ENCODE measurements at regions not wholly inside any gene's neighbourhood (a gene's known extent, or its start where the extent isn't known, plus 50 kb on each side); places are given as distances from the start of the nearest gene placed in this dataset.

DNA sequence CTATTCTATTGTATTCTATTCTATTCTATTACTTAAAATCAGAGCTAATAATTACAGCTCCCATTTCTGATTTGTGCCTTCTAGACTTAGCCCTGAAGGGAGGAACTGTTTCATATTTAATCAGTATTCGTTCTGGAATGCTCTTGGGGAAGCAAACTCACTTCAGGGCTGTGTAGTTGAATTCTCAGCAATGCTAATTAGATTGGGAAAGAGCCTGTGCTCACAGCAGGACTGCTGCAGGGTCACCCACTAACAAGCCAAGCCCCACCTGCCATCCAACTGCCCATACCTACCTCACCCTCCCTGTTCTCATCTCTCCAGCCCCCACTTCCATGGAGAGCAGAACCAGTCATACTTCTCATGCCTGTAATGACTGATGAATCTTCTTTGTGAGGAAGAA, 464.2 kb downstream of the PTPRU start:
- TF ChIP-seq POLR2AphosphoS5 (IDR thresholded peaks at IDR 0.05; ENCODE audit: low read depth, low read length) (no peak), FOXP2 (optimal IDR thresholded peaks at IDR 0.05; ENCODE audit: borderline replicate concordance, extremely low read depth, extremely low read length, insufficient read depth) (no peak), SIN3A (IDR thresholded peaks at IDR 0.05; ENCODE audit: borderline replicate concordance, insufficient read depth, low read length) (no peak), TAF1 (IDR thresholded peaks at IDR 0.05; ENCODE audit: borderline replicate concordance, insufficient read depth, low read length) (no peak), REST (IDR thresholded peaks at IDR 0.05; ENCODE audit: insufficient read depth in 1 of 2, low read depth in 2 of 2, low read length in 2 of 2) (no peak)

GRCh38 chr1:29698626-29699025, 462.3 kb downstream of the PTPRU start:
- no peak for TF ChIP-seq REST (IDR thresholded peaks at IDR 0.05; ENCODE audit: insufficient read depth in 1 of 2, low read depth in 2 of 2, low read length in 2 of 2)
- no peak for TF ChIP-seq POLR2AphosphoS5 (IDR thresholded peaks at IDR 0.05; ENCODE audit: low read depth, low read length)
- no peak for TF ChIP-seq FOXP2 (optimal IDR thresholded peaks at IDR 0.05; ENCODE audit: borderline replicate concordance, extremely low read depth, extremely low read length, insufficient read depth)
- TF ChIP-seq SIN3A (IDR thresholded peaks at IDR 0.05; ENCODE audit: borderline replicate concordance, insufficient read depth, low read length), result no peak
- no peak for TF ChIP-seq TAF1 (IDR thresholded peaks at IDR 0.05; ENCODE audit: borderline replicate concordance, insufficient read depth, low read length)

DNA sequence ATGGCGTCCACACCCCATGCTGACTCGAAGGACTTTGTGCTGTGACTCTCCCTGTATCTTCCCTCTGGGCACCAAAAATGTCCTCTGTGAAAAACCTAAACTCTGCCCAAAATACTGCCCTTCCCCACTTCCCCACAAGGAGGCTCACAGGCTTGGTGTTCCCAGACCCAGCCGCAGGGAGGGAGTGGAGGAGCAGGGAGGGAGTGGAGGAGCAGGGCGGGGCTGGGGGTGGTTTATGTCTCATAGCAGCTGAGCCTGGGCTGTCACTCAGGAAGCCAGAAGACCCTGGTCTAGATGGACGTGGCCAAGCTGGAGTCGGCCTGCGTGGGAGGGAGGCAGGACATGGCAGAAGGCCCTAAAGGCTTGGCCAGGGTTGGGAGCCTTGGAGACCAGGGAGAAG, 461.7 kb downstream of the PTPRU start:
- TF ChIP-seq REST (IDR thresholded peaks at IDR 0.05; ENCODE audit: insufficient read depth in 1 of 2, low read depth in 2 of 2, low read length in 2 of 2) (no peak), SIN3A (IDR thresholded peaks at IDR 0.05; ENCODE audit: borderline replicate concordance, insufficient read depth, low read length) (no peak), FOXP2 (optimal IDR thresholded peaks at IDR 0.05; ENCODE audit: borderline replicate concordance, extremely low read depth, extremely low read length, insufficient read depth) (no peak), POLR2AphosphoS5 (IDR thresholded peaks at IDR 0.05; ENCODE audit: low read depth, low read length) (no peak), TAF1 (IDR thresholded peaks at IDR 0.05; ENCODE audit: borderline replicate concordance, insufficient read depth, low read length) (no peak)

DNA sequence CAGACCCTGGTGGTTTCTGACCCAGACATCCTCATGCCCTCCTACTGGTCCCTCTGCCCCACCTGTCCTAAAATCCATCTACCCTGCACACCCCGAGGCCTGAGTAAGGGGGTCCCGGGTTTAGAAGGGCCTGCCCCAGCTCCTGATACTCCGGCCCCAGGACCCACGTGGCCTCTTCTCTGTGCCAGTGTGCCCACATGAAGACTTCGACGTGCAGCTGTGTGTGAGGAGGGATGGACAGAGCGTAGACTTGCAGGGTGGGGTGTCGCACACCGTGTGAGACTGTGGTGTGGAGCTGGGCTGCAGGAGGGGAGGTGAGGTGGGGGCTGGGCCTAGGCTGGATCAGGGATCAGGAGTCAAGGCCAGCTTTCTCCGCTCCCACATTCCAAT, 461.1 kb downstream of the PTPRU start:
- no peak for TF ChIP-seq TAF1 (IDR thresholded peaks at IDR 0.05; ENCODE audit: borderline replicate concordance, insufficient read depth, low read length)
- no peak for TF ChIP-seq SIN3A (IDR thresholded peaks at IDR 0.05; ENCODE audit: borderline replicate concordance, insufficient read depth, low read length)
- TF ChIP-seq REST (IDR thresholded peaks at IDR 0.05; ENCODE audit: insufficient read depth in 1 of 2, low read depth in 2 of 2, low read length in 2 of 2), result no peak
- no peak for TF ChIP-seq FOXP2 (optimal IDR thresholded peaks at IDR 0.05; ENCODE audit: borderline replicate concordance, extremely low read depth, extremely low read length, insufficient read depth)
- no peak for TF ChIP-seq POLR2AphosphoS5 (IDR thresholded peaks at IDR 0.05; ENCODE audit: low read depth, low read length)

Measured in PFSK-1 (cell line).